Mucosa of descending colon (tissue), 3 donors: ENCODE measurements at regions not wholly inside any gene's neighbourhood (a gene's known extent, or its start where the extent isn't known, plus 50 kb on each side); places are given as distances from the start of the nearest gene placed in this dataset.
"Not testable (repeated sequence)": the region's sequence is repeated elsewhere in the genome, so short reads cannot be mapped to it uniquely, and the experiment has no call there.

Source experiments
- ATAC-seq: fragments of 200-7000 bp; cut with Tn5 transposase; one replicate; pipeline ENCODE4 v1.9.1; 2020; ENCODE audit warnings: mild to moderate bottlenecking, moderate library complexity
- DNase-seq, 3 donors: peaks; one replicate each; pipeline ENCODE4 v3.0.0-alpha.2; 2020
- H3K36me3 ChIP-seq: fragments of 200-600 bp; one replicate; pipeline ENCODE4 v1.8.0; 2021; ENCODE audit warnings: low read depth, mild to moderate bottlenecking
- H3K4me1 ChIP-seq: fragments of 200-600 bp; one replicate; pipeline ENCODE4 v1.8.0; 2021; ENCODE audit warnings: low read depth, mild to moderate bottlenecking
- H3K4me3 ChIP-seq: fragments of 200-600 bp; one replicate; pipeline ENCODE4 v1.8.0; 2021; ENCODE audit warnings: mild to moderate bottlenecking
- H3K9me3 ChIP-seq: fragments of 200-600 bp; one replicate; pipeline ENCODE4 v1.8.0; 2021; ENCODE audit warnings: mild to moderate bottlenecking
- CTCF ChIP-seq: fragments of 200-600 bp; IDR thresholded peaks from one replicate; pipeline ENCODE4 v1.8.0; 2022; ENCODE audit warnings: antibody characterized with exemption, mild to moderate bottlenecking
- intact Hi-C, 2 donors: fragments of 100-400 bp; cut with DNase I in 1 of 2; cut with micrococcal nuclease in 1 of 2; formaldehyde crosslinking; loops; one replicate each; pipeline versions ENCODE4 v1.11.0 to v1.11.1; 2022; cut with DNase I, micrococcal nuclease
- donor health status: DM: no; HTN: no; CAD: no; lungs with moderate emphysema.
- donor health status: DM: no; HTN: no; CAD: no.
- donor health status: DM: no; HTN: yes; CAD: no.

GRCh38 chrX:142502441-142502840 lies 297.4 kb upstream of the MAGEC2 start:
- H3K36me3 ChIP-seq, result no peaks in the 10 kb centered on the region
- no peak for TF ChIP-seq CTCF
- no peaks in the 10 kb centered on the region for H3K4me1 ChIP-seq
- no peak overlapping the region for H3K4me3 ChIP-seq
- no peaks in the 10 kb centered on the region for H3K9me3 ChIP-seq
- intact Hi-C loops, result no loop called here
- DNase-seq, result no peak
- ATAC-seq, result no peak

DNA sequence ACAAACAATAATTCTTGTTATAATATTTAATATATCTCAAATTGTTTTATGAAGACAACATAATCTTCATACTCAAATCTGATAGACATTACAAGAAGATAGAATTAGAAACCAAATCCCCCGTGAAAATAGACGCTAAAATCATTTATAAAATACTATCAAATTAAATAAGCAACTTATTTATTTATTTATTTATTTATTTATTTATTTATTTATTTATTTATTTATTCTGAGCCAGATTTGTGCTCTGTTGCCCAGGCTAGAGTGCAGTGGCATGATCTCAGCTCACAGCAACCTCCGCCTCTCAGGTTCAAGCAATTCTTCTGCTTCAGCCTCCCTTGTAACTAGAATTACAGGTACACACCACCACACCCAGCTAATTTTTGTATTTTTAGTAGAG lies 294.9 kb upstream of the MAGEC2 start:
- ATAC-seq (no peak), DNase-seq (no peak)
- intact Hi-C loops, result no loop called here
- Histone ChIP-seq H3K4me1 (no peaks in the 10 kb centered on the region), H3K36me3 (no peaks in the 10 kb centered on the region), H3K4me3 (no peak overlapping the region), H3K9me3 (no peaks in the 10 kb centered on the region)
- TF ChIP-seq CTCF, result no peak

DNA sequence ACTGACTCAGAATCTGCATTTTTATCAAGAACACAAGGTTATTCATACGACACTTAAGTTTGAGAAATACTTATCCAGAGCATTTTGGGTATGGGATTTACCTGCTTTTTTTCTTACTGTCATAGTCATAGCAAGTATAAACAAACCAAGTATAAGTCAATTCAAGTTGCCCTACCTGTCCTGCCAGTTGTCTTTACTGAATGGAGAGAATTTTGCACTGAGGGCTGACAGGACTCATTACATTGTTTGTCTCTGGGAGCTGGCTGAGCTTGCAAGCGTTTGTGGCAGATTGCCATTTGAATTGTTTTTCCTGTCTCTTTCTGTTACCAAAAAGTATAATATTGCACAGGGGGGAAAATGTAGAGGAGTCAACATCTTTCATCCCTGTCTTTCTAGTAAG lies 278.9 kb upstream of the MAGEC2 start:
- H3K9me3 ChIP-seq, result no peaks in the 10 kb centered on the region
- no peak for TF ChIP-seq CTCF
- ATAC-seq, result no peak
- no peak overlapping the region for H3K4me3 ChIP-seq
- intact Hi-C loops, result no loop called here
- no peak for DNase-seq
- H3K36me3 ChIP-seq, result no peaks in the 10 kb centered on the region
- no peaks in the 10 kb centered on the region for H3K4me1 ChIP-seq

- Histone ChIP-seq H3K4me1 (no peaks in the 10 kb centered on the region), H3K36me3 (no peaks in the 10 kb centered on the region), H3K9me3 (no peaks in the 10 kb centered on the region), H3K4me3 (no peak overlapping the region)
- TF ChIP-seq CTCF, result no peak
- no peak for DNase-seq
- intact Hi-C loops, result no loop called here
- no peak for ATAC-seq
These were observed 241.3 kb upstream of the MAGEC2 start for GRCh38 chrX:142446349-142446748.

GRCh38 chrX:142428916-142429315 lies 223.8 kb upstream of the MAGEC2 start:
- DNase-seq, result no peak
- no peak for TF ChIP-seq CTCF
- H3K4me3 ChIP-seq, result no peak overlapping the region
- no peaks in the 10 kb centered on the region for H3K4me1 ChIP-seq
- no peaks in the 10 kb centered on the region for H3K36me3 ChIP-seq
- ATAC-seq, result no peak
- H3K9me3 ChIP-seq, result no peaks in the 10 kb centered on the region
- intact Hi-C loops, result no loop called here

DNA sequence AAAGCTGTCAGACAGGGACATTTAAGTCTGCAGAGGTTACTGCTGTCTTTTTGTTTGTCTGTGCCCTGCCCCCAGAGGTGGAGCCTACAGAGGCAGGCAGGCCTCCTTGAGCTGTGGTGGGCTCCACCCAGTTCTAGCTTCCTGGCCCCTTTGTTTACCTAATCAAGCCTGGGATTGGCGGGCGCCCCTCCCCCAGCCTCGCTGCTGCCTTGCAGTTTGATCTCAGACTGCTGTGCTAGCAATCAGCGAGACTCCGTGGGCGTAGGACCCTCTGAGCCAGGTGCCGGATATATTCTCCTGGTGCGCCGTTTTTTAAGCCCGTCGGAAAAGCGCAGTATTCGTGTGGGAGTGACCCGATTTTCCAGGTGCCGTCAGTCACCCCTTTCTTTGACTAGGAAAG lies 185.9 kb upstream of the MAGEC2 start:
- DNase-seq, ATAC-seq, H3K4me1 ChIP-seq, H3K4me3 ChIP-seq, H3K9me3 ChIP-seq, H3K36me3 ChIP-seq, intact Hi-C loops: not testable (repeated sequence)
